Astrocyte (in vitro differentiated cells and primary cell): ENCODE measurements at regions not wholly inside any gene's neighbourhood (a gene's known extent, or its start where the extent isn't known, plus 50 kb on each side); places are given as distances from the start of the nearest gene placed in this dataset.

ENCODE experiments used
- DNase-seq: peaks from one replicate; pipeline ENCODE4 v3.0.0-alpha.2; 2010; ENCODE audit warnings: low read depth
- FAIRE-seq: peaks from 2 replicates; lab custom pipeline; 2011; peaks lifted over from hg19 to GRCh38; lab: Jason Lieb, UNC
- H2AFZ ChIP-seq: 2 replicates; pipeline ENCODE4 v1.6.0; 2012; ENCODE audit warnings: low read depth, low read length, inconsistent platforms
- H3K27ac ChIP-seq: 2 replicates; pipeline ENCODE4 v1.5.1; 2011; ENCODE audit warnings: low read depth, low read length, inconsistent platforms
- H3K27me3 ChIP-seq: 2 replicates; pipeline ENCODE4 v1.6.0; 2011; ENCODE audit warnings: low read length, inconsistent platforms; ENCODE audit not compliant: insufficient read depth
- H3K36me3 ChIP-seq: 2 replicates; pipeline ENCODE4 v1.5.1; 2011; ENCODE audit warnings: low read length, inconsistent platforms; ENCODE audit not compliant: insufficient read depth
- H3K4me1 ChIP-seq: 2 replicates; pipeline ENCODE4 v1.5.1; 2011; ENCODE audit warnings: low read length, inconsistent platforms; ENCODE audit not compliant: insufficient read depth
- H3K4me2 ChIP-seq: 2 replicates; pipeline ENCODE4 v1.6.0; 2012; ENCODE audit warnings: low read length, inconsistent platforms
- H3K4me3 ChIP-seq: 2 replicates; pipeline ENCODE4 v1.5.1; 2011; ENCODE audit warnings: low read depth, mild to moderate bottlenecking, low read length, inconsistent platforms; ENCODE audit not compliant: insufficient read depth
- H3K79me2 ChIP-seq: 2 replicates; pipeline ENCODE4 v1.6.0; 2012; ENCODE audit warnings: mild to moderate bottlenecking, low read length, inconsistent platforms; ENCODE audit not compliant: insufficient read depth
- H3K9ac ChIP-seq: 2 replicates; pipeline ENCODE4 v1.6.0; 2012; ENCODE audit warnings: mild to moderate bottlenecking, low read length, inconsistent platforms
- H3K9me3 ChIP-seq: 2 replicates; pipeline ENCODE4 v1.5.1; 2012; ENCODE audit warnings: low read depth, mild to moderate bottlenecking, low read length, inconsistent platforms; ENCODE audit not compliant: insufficient read depth
- H4K20me1 ChIP-seq: 2 replicates; pipeline ENCODE4 v1.6.0; 2012; ENCODE audit warnings: low read length, inconsistent platforms; ENCODE audit not compliant: insufficient read depth
- H3K27ac Mint-ChIP-seq: one replicate; pipeline ENCODE4 v1.8.0; 2021; ENCODE audit warnings: mild to moderate bottlenecking, mixed read lengths; ENCODE audit not compliant: unreplicated experiment
- H3K27me3 Mint-ChIP-seq: one replicate; pipeline ENCODE4 v1.8.0; 2021; ENCODE audit warnings: low read depth, mixed read lengths; ENCODE audit not compliant: unreplicated experiment
- H3K36me3 Mint-ChIP-seq: one replicate; pipeline ENCODE4 v1.8.0; 2021; ENCODE audit warnings: low read depth, mixed read lengths; ENCODE audit not compliant: unreplicated experiment
- H3K4me1 Mint-ChIP-seq: one replicate; pipeline ENCODE4 v1.8.0; 2021; ENCODE audit warnings: low read depth, mixed read lengths; ENCODE audit not compliant: unreplicated experiment
- H3K4me3 Mint-ChIP-seq: one replicate; pipeline ENCODE4 v1.8.0; 2021; ENCODE audit warnings: mild to moderate bottlenecking, moderate library complexity, mixed read lengths; ENCODE audit not compliant: unreplicated experiment
- H3K9me3 Mint-ChIP-seq: one replicate; pipeline ENCODE4 v1.8.0; 2021; ENCODE audit warnings: mild to moderate bottlenecking, mixed read lengths; ENCODE audit not compliant: unreplicated experiment
- CTCF ChIP-seq: IDR thresholded peaks from 2 replicates; pipeline ENCODE4 v1.5.1; 2011; ENCODE audit warnings: low read depth, mild to moderate bottlenecking, inconsistent platforms, low read length, moderate library complexity; ENCODE audit not compliant: insufficient read depth
- EZH2 ChIP-seq: IDR thresholded peaks from 2 replicates; pipeline ENCODE4 v1.6.1; 2012; ENCODE audit warnings: mild to moderate bottlenecking, low read length, inconsistent platforms; ENCODE audit not compliant: insufficient read depth

- H3K4me1 ChIP-seq = no peaks in the 10 kb centered on the region
- H3K4me1 Mint-ChIP-seq = no peaks in the 10 kb centered on the region
- H3K9me3 ChIP-seq = no peaks in the 10 kb centered on the region
- no peaks in the 10 kb centered on the region for H4K20me1 ChIP-seq
- no peak overlapping the region for H3K27ac Mint-ChIP-seq
- no peaks in the 10 kb centered on the region for H3K36me3 Mint-ChIP-seq
- H3K4me3 Mint-ChIP-seq = no peak overlapping the region
- no peaks in the 10 kb centered on the region for H3K27me3 Mint-ChIP-seq
- H3K27ac ChIP-seq = no peak overlapping the region
- no peak overlapping the region for H3K9ac ChIP-seq
- H3K4me2 ChIP-seq = no peak overlapping the region
- no peak for FAIRE-seq
- H3K36me3 ChIP-seq = no peaks in the 10 kb centered on the region
- H3K27me3 ChIP-seq = no peaks in the 10 kb centered on the region
- H2AFZ ChIP-seq = no peak overlapping the region
- no peaks in the 10 kb centered on the region for H3K79me2 ChIP-seq
- peaks cover 6% of the 10 kb centered on the region for H3K9me3 Mint-ChIP-seq
- no peak for TF ChIP-seq EZH2
- TF ChIP-seq CTCF = no peak
- H3K4me3 ChIP-seq = no peak overlapping the region
- no peak for DNase-seq
These were observed 61.0 kb upstream of the TGIF1 start for GRCh38 chr18:3388980-3389379.

- peaks cover 8% of the 10 kb centered on the region for H3K9me3 Mint-ChIP-seq
- H3K36me3 Mint-ChIP-seq = no peaks in the 10 kb centered on the region
- H3K79me2 ChIP-seq = no peaks in the 10 kb centered on the region
- H3K4me2 ChIP-seq = no peak overlapping the region
- no peaks in the 10 kb centered on the region for H3K36me3 ChIP-seq
- no peak overlapping the region for H3K9ac ChIP-seq
- FAIRE-seq (no peak), DNase-seq (no peak)
- no peak overlapping the region for H3K4me3 ChIP-seq
- H3K27me3 ChIP-seq = no peaks in the 10 kb centered on the region
- H3K27ac ChIP-seq = no peak overlapping the region
- no peak overlapping the region for H2AFZ ChIP-seq
- no peaks in the 10 kb centered on the region for H3K4me1 Mint-ChIP-seq
- H4K20me1 ChIP-seq = no peaks in the 10 kb centered on the region
- no peaks in the 10 kb centered on the region for H3K4me1 ChIP-seq
- no peaks in the 10 kb centered on the region for H3K27me3 Mint-ChIP-seq
- TF ChIP-seq EZH2 (no peak), CTCF (no peak)
- no peak overlapping the region for H3K4me3 Mint-ChIP-seq
- H3K27ac Mint-ChIP-seq = no peak overlapping the region
- H3K9me3 ChIP-seq = no peaks in the 10 kb centered on the region
These were observed 60.0 kb upstream of the TGIF1 start for GRCh38 chr18:3389977-3390376.

GRCh38 chr18:3391704-3392466 lies 58.1 kb upstream of the TGIF1 start:
- Histone ChIP-seq H3K9ac (no peak overlapping the region), H4K20me1 (no peaks in the 10 kb centered on the region), H3K79me2 (no peaks in the 10 kb centered on the region), H3K27ac (no peak overlapping the region), H3K4me2 (no peak overlapping the region), H2AFZ (no peak overlapping the region), H3K4me1 (no peaks in the 10 kb centered on the region), H3K9me3 (no peaks in the 10 kb centered on the region), H3K36me3 (no peaks in the 10 kb centered on the region), H3K27me3 (no peaks in the 10 kb centered on the region), H3K4me3 (no peak overlapping the region)
- Mint-ChIP-seq H3K4me1 (no peaks in the 10 kb centered on the region), H3K36me3 (peaks cover 1% of the 10 kb centered on the region), H3K4me3 (no peak overlapping the region), H3K27ac (no peak overlapping the region), H3K27me3 (no peaks in the 10 kb centered on the region), H3K9me3 (peaks cover 11% of the 10 kb centered on the region)
- no peak for FAIRE-seq
- DNase-seq = no peak
- TF ChIP-seq EZH2 (no peak), CTCF (no peak)
